Ovary (tissue), 7 donors: ENCODE measurements at regions not wholly inside any gene's neighbourhood (a gene's known extent, or its start where the extent isn't known, plus 50 kb on each side); places are given as distances from the start of the nearest gene placed in this dataset.

Experiments
- DNase-seq, 5 donors: peaks; one replicate each; pipeline ENCODE4 v3.0.0-alpha.2; 2019 to 2020
- H3K27ac ChIP-seq, 2 donors: fragments of 200-600 bp; one replicate each; pipeline versions ENCODE4 v1.5.1 to v1.8.0; 2019 to 2022
- H3K27me3 ChIP-seq: fragments of 200-600 bp; one replicate; pipeline ENCODE4 v1.8.0; 2022
- H3K36me3 ChIP-seq: fragments of 200-600 bp; sonication (generic); one replicate; pipeline ENCODE4 v1.5.1; 2019
- H3K4me1 ChIP-seq: one replicate; pipeline ENCODE4 v1.8.1; 2013; ENCODE audit warnings: mild to moderate bottlenecking, moderate library complexity; ENCODE audit not compliant: insufficient read depth
- H3K4me3 ChIP-seq: fragments of 200-600 bp; sonication (generic); one replicate; pipeline ENCODE4 v1.5.1; 2017
- H3K9me3 ChIP-seq, 2 donors: fragments of 200-600 bp in 1 of 2; sonication (generic) in 1 of 2; one replicate each; pipeline versions ENCODE4 v1.5.1 to v1.8.1; 2013 to 2019; ENCODE audit warnings: mild to moderate bottlenecking in 1 of 2, moderate library complexity in 1 of 2
- EP300 ChIP-seq: sonication (generic); formaldehyde crosslinking; IDR thresholded peaks from one replicate; pipeline ENCODE4 v1.6.1; 2017; ENCODE audit warnings: antibody characterized with exemption
- POLR2A ChIP-seq: fragments of 450-650 bp; IDR thresholded peaks from one replicate; pipeline ENCODE4 v1.6.1; 2017; ENCODE audit warnings: antibody characterized with exemption, mild to moderate bottlenecking, moderate library complexity
- WGBS, 3 donors: extraction: QIAGEN DNeasy Blood & Tissue Kit in 1 of 3; methylation state at CpG; one replicate each; pipeline versions ENCODE4 v1.1.5 to v1.1.7; 2013 to 2017; 5-methylcytosine and 5-hydroxymethylcytosine counted together
- intact Hi-C, 4 donors: fragments of 100-400 bp; cut with DNase I; formaldehyde crosslinking; loops; one replicate each; pipeline versions ENCODE4 v1.11.0 to v1.15.1; 2022 to 2023
- TF ChIP-seq, protein P1 (sequence below), 3 donors: fragments of 450-650 bp in 2 of 3; fragments of 200-600 bp in 1 of 3; IDR thresholded peaks; one replicate each; pipeline versions ENCODE4 v1.5.1 to v1.8.0; 2016 to 2022; ENCODE audit warnings: antibody characterized with exemption in 3 of 3, mild to moderate bottlenecking in 1 of 3
- donor health status: DM: no; HTN: no; CAD: no; lungs with moderate emphysema.
- donor health status: DM: no; HTN: no; CAD: no.
- donor health status: Bipolar disorder and iron deficiency.
- donor health status: DM: no; HTN: no; CAD: no.
- donor health status: DM: yes; HTN: yes; CAD: no.

DNA sequence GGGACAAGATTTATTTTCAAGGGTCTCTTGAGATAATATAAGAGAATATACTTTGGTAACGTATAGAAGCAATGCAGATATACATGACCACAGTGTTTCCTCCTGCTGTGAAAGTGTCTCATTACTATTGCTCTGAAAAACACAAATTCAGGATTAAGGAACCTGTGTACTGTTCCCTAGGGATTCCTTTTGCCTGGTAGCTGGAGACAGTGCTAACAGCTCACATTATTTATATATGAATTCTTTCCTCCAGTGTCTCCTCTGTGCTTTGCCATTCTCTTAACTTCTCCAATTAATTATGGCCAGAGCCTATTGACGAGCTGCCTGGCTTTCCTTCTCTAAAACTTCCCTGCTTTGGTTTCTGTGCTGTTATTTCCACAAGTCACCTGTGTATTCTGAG, 235.4 kb downstream of the OTOL1 start:
- H3K4me1 ChIP-seq, result no peaks in the 10 kb centered on the region
- TF ChIP-seq POLR2A, result no peak
- TF ChIP-seq EP300, result no peak
- TF ChIP-seq, protein P1, sequence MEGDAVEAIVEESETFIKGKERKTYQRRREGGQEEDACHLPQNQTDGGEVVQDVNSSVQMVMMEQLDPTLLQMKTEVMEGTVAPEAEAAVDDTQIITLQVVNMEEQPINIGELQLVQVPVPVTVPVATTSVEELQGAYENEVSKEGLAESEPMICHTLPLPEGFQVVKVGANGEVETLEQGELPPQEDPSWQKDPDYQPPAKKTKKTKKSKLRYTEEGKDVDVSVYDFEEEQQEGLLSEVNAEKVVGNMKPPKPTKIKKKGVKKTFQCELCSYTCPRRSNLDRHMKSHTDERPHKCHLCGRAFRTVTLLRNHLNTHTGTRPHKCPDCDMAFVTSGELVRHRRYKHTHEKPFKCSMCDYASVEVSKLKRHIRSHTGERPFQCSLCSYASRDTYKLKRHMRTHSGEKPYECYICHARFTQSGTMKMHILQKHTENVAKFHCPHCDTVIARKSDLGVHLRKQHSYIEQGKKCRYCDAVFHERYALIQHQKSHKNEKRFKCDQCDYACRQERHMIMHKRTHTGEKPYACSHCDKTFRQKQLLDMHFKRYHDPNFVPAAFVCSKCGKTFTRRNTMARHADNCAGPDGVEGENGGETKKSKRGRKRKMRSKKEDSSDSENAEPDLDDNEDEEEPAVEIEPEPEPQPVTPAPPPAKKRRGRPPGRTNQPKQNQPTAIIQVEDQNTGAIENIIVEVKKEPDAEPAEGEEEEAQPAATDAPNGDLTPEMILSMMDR (IDR thresholded peaks at IDR 0.05), result no peak
- no peaks in the 10 kb centered on the region for H3K27me3 ChIP-seq
- 87 to 95% (median 93%) methylated on average over 2 of the region's 2 CpGs for WGBS, 3 donors
- DNase-seq, result no peak
- no peak overlapping the region for H3K4me3 ChIP-seq
- no peaks in the 10 kb centered on the region for H3K9me3 ChIP-seq
- H3K27ac ChIP-seq, result no peak overlapping the region
- intact Hi-C loops, result no loop called here
- H3K36me3 ChIP-seq, result no peaks in the 10 kb centered on the region

GRCh38 chr3:161737171-161737570, 240.6 kb downstream of the OTOL1 start:
- TF ChIP-seq POLR2A, result no peak
- TF ChIP-seq, protein P1 (IDR thresholded peaks at IDR 0.05), result no peak
- no peak for TF ChIP-seq EP300
- H3K27me3 ChIP-seq, result no peaks in the 10 kb centered on the region
- no peaks in the 10 kb centered on the region for H3K36me3 ChIP-seq
- intact Hi-C loops, result no loop called here
- H3K4me1 ChIP-seq, result no peaks in the 10 kb centered on the region
- H3K27ac ChIP-seq, result no peak overlapping the region
- no peak overlapping the region for H3K4me3 ChIP-seq
- H3K9me3 ChIP-seq, result no peaks in the 10 kb centered on the region
- DNase-seq, result no peak

DNA sequence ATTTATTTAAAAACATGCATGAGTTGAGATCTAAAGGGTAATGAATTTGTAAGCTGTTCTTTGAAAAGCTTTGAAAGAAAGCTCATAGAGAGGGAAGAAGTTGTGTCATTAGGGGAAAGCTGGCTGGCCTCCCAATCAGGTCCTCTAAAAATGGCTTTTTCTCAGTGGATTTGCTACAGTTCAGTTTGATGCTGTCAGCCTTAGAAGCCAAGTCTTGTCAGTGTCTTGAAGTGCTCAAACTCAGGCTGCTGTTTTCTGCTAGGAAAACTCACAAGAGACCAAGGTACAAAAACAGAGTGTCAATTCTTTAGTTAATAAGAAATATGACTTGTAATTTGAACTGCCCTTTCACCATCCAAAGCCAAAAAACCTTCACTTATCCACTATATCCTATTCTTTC, 243.8 kb downstream of the OTOL1 start:
- Histone ChIP-seq H3K36me3 (no peaks in the 10 kb centered on the region), H3K27me3 (no peaks in the 10 kb centered on the region), H3K4me3 (no peak overlapping the region), H3K9me3 (no peaks in the 10 kb centered on the region), H3K4me1 (no peaks in the 10 kb centered on the region), H3K27ac (no peak overlapping the region)
- intact Hi-C loops, result no loop called here
- no peak for DNase-seq
- no peak for TF ChIP-seq POLR2A
- no peak for TF ChIP-seq EP300
- TF ChIP-seq, protein P1 (IDR thresholded peaks at IDR 0.05), result no peak

DNA sequence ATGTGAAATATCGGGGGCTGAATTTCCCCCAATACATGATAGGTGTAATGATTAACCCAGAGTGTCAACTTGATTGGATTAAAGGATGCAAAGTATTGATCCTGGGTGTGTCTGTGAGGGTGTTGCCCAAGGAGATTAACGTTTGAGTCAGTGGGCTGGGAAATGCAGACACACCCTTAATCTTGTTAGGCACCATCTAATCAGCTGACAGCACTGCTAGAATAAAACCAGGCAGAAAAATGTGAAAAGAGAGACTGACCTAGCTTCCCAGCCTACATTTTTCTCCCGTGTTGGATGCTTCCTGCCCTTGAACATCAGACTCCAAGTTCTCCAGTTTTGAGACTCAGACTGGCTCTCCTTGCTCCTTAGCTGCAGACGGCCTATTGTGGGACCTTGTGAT, 247.8 kb downstream of the OTOL1 start:
- 79 to 86% (median 84%) methylated on average over 4 of the region's 4 CpGs for WGBS, 3 donors
- no peaks in the 10 kb centered on the region for H3K4me1 ChIP-seq

More for the DNA sequence above, 247.8 kb downstream of the OTOL1 start:
- Histone ChIP-seq H3K9me3 (no peaks in the 10 kb centered on the region), H3K36me3 (no peaks in the 10 kb centered on the region), H3K27ac (no peak overlapping the region), H3K4me3 (no peak overlapping the region), H3K27me3 (no peaks in the 10 kb centered on the region)
- TF ChIP-seq EP300 (no peak), POLR2A (no peak)
- TF ChIP-seq, protein P1 (IDR thresholded peaks at IDR 0.05), result no peak
- intact Hi-C loops, result no loop called here
- no peak for DNase-seq
